ENCODE measurements at regions not wholly inside any gene's neighbourhood (a gene's known extent, or its start where the extent isn't known, plus 50 kb on each side); places are given as distances from the start of the nearest gene placed in this dataset.
A peak's percentile ranks its signal among the peaks of the same experiment; 100 is the strongest.

DNA sequence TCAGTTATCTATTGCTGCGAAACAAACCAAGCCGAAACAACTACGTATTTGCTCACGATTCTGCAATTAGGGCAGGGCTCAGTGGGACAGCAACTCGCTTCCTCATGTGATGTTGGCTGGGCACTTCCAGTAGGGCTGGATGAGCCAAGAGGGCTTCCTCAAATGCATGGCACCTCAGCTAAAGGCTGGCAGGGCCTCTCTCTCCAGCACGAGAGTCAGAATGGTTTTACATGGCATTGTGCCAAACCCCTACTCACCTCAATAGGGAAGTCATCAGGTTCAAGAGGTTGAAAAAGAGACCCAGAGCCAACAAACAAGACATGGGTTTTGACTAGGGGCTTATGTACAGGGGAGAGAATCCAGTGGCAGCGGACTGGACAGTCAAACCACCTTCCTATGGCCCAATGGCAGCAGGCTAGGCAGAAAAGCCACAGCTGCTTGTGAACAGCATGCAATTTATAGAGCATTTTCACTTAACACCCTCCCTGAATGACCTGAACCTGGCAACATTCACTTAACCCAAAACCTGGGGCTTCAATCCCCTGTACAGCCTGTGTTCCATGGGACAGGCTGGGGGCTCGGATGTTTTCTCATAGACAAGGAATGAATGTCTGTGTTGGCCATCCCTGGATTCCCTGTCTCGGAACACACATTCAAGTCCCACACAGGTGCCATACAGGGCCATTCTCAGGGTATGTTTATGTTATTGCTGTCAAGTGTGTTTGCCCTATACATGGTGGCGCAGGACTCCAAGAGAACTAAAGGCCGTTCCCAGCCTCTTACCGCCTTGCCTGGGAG is 154.2 kb upstream of the NAV2 start:
- Histone ChIP-seq H3K36me3 (no peaks in the 10 kb centered on the region), H3K4me3 (no peak overlapping the region), H3K4me1 (peaks cover 16% of the 10 kb centered on the region), H3K27me3 (ENCODE audit: low read depth) (no peaks in the 10 kb centered on the region), H3K27ac (no peak overlapping the region), H3K9me3 (no peaks in the 10 kb centered on the region)
- ATAC-seq (peak in 1 of 2 donors; percentile 33), DNase-seq (no peak)
- TF ChIP-seq, protein P1, sequence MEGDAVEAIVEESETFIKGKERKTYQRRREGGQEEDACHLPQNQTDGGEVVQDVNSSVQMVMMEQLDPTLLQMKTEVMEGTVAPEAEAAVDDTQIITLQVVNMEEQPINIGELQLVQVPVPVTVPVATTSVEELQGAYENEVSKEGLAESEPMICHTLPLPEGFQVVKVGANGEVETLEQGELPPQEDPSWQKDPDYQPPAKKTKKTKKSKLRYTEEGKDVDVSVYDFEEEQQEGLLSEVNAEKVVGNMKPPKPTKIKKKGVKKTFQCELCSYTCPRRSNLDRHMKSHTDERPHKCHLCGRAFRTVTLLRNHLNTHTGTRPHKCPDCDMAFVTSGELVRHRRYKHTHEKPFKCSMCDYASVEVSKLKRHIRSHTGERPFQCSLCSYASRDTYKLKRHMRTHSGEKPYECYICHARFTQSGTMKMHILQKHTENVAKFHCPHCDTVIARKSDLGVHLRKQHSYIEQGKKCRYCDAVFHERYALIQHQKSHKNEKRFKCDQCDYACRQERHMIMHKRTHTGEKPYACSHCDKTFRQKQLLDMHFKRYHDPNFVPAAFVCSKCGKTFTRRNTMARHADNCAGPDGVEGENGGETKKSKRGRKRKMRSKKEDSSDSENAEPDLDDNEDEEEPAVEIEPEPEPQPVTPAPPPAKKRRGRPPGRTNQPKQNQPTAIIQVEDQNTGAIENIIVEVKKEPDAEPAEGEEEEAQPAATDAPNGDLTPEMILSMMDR (IDR thresholded peaks at IDR 0.05) = no peak
- intact Hi-C loops (cut with DNase I) = loop anchor here (10.0 kb wide), 2 partner anchors 244 to 484 kb away; no protein-coding TSS in a partner anchor

DNA sequence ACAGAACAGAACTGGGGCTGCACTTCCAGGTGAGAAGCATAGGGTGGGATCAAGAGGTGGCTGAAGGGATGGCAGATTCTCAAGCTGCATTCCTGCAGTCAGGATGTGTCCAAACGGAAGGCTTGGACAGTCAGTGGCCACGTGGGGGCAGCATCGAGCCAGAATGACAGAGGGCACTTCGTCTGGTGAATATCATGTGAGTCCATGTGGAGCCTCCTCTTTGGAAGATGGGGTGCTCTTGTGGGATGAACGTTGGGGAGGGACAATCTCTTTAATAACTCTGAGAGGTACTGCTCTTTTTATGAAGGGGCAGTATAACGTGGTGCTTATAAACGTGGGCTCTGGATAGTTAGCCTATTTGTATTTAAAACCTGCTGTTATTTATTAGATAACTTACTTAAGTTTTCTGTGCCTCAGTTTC is 154.9 kb upstream of the NAV2 start:
- Histone ChIP-seq H3K9me3 (no peaks in the 10 kb centered on the region), H3K27me3 (ENCODE audit: low read depth) (no peaks in the 10 kb centered on the region), H3K36me3 (no peaks in the 10 kb centered on the region), H3K4me1 (peaks cover 16% of the 10 kb centered on the region), H3K27ac (no peak overlapping the region), H3K4me3 (no peak overlapping the region)
- DNase-seq (peak; percentile 82), ATAC-seq (peak; percentile 78 to 82)
- intact Hi-C loops (cut with DNase I) = loop anchor here (10.0 kb wide), 2 partner anchors 243 to 483 kb away; no protein-coding TSS in a partner anchor
- TF ChIP-seq, protein P1 (IDR thresholded peaks at IDR 0.05) = peak; percentile 86

DNA sequence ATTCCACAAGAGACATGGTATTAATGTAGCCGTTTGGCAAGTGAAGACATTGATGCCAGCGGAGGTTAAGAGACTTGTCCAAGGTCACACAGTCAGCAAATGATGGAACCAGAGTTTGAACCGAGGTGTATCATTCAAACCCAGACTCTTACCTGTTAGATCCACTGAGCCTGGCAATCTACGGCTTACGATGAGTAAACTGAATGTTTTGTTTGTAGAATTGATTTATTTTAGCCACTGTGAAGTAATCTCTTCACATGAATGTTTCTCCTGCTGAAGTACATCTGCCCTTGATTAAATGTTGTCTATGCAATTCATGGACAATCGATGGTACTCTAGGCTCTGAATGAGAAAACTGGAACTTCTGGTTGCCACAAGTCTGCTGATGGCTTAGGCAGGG is 155.5 kb upstream of the NAV2 start:
- H3K27ac ChIP-seq = no peak overlapping the region
- TF ChIP-seq, protein P1 (IDR thresholded peaks at IDR 0.05) = no peak
- H3K4me1 ChIP-seq = peaks cover 16% of the 10 kb centered on the region
- no peaks in the 10 kb centered on the region for H3K27me3 ChIP-seq (ENCODE audit: low read depth)
- ATAC-seq = no peak
- no peaks in the 10 kb centered on the region for H3K9me3 ChIP-seq
- DNase-seq = no peak
- no peaks in the 10 kb centered on the region for H3K36me3 ChIP-seq
- H3K4me3 ChIP-seq = no peak overlapping the region
- intact Hi-C loops (cut with DNase I) = loop anchor here (10.0 kb wide), 2 partner anchors 242 to 482 kb away; no protein-coding TSS in a partner anchor

DNA sequence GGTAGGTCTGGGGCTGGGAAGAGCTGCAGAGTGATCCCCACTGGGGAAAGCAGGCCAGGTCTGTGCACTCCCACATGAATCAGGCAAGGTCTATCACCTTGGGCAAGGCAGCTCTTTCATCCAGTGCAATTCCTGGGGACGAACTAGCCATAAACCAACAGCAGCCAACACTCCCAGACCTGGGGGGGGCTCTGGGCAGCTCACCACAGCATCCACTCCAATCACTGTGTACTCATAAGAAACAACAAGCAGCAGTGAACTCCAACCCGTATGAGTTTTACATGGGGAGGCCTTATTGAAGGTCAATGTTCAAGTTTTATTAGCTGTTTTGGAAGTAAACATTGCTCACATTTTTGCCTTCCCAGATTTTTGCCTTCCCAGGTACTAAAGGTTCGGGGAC is 157.4 kb upstream of the NAV2 start:
- ATAC-seq (no peak), DNase-seq (no peak)
- Histone ChIP-seq H3K4me1 (peaks cover 16% of the 10 kb centered on the region), H3K36me3 (no peaks in the 10 kb centered on the region), H3K27me3 (ENCODE audit: low read depth) (no peaks in the 10 kb centered on the region), H3K27ac (no peak overlapping the region), H3K9me3 (no peaks in the 10 kb centered on the region), H3K4me3 (no peak overlapping the region)
- TF ChIP-seq, protein P1 (IDR thresholded peaks at IDR 0.05) = no peak
- intact Hi-C loops (cut with DNase I) = loop anchor here (10.0 kb wide), 2 partner anchors 240 to 480 kb away; no protein-coding TSS in a partner anchor

DNA sequence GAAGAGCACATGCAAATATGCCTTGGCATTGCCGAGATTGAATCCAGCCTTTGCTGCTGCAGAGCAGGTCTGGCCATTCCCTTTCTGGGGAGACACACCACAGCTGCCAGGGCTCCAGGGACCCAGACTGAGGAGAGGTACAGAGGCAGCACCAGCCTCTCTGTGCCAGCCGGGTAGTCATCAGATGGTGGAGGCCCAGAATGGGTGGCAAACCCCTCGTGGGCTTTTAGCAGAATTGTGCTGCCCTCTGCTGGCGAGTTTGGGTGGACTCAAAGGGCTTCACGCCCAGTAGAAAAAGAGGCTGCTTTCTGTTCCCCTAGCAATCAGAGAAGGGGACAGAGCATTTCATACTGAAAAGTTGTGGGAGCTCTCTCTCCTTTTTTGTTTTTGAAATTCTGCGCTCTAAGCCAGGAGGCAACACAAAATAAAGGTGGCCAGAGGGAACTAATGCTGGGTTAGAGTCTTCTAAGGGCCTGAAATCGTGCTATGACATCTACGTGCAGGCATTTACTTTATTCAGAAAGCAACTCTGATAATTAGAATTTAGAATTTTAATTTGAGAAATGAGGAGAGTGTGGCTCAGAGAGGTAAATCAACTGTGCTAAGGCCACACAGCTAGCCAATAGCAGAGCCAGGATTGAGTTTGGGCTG is 158.8 kb upstream of the NAV2 start:
- Histone ChIP-seq H3K4me3 (no peak overlapping the region), H3K4me1 (peaks cover 16% of the 10 kb centered on the region), H3K27ac (no peak overlapping the region), H3K9me3 (no peaks in the 10 kb centered on the region), H3K27me3 (ENCODE audit: low read depth) (no peaks in the 10 kb centered on the region), H3K36me3 (no peaks in the 10 kb centered on the region)
- ATAC-seq (peak; percentile 75 to 81), DNase-seq (peak; percentile 83)
- TF ChIP-seq, protein P1 (IDR thresholded peaks at IDR 0.05) = peak; percentile 88
- intact Hi-C loops (cut with DNase I) = loop anchor here (10.0 kb wide), 2 partner anchors 239 to 479 kb away; no protein-coding TSS in a partner anchor

All from lower lobe of right lung (tissue), 2 donors.